Activated B cell treated with CpG ODN at 0.5 μM for 24 hours (primary cell): ENCODE measurements at regions not wholly inside any gene's neighbourhood (a gene's known extent, or its start where the extent isn't known, plus 50 kb on each side); places are given as distances from the start of the nearest gene placed in this dataset.

Experiments used
- ATAC-seq: fragments of 200-7000 bp; cut with Tn5 transposase; one replicate; pipeline ENCODE4 v1.10.0; 2021; ENCODE audit warnings: low read depth, mild to moderate bottlenecking, moderate library complexity
- CTCF ChIA-PET: fragments of 350-600 bp; sonication (Branson Sonifier 250); formaldehyde crosslinking; loops from one replicate; lab custom pipeline; 2021; ENCODE audit warnings: antibody characterized with exemption; lab: Charles Lee
- POLR2A ChIA-PET: fragments of 350-600 bp; sonication (Branson Sonifier 250); formaldehyde crosslinking; loops from one replicate; lab custom pipeline; 2021; ENCODE audit warnings: antibody characterized with exemption; lab: Charles Lee
- DNase-seq: peaks from one replicate; pipeline ENCODE4 v3.0.0; 2022
- H3K27ac Mint-ChIP-seq: one replicate; pipeline ENCODE4 v1.8.0; 2020; ENCODE audit warnings: mixed read lengths
- H3K27me3 Mint-ChIP-seq: one replicate; pipeline ENCODE4 v1.8.0; 2021; ENCODE audit warnings: mixed read lengths
- H3K36me3 Mint-ChIP-seq: one replicate; pipeline ENCODE4 v1.8.0; 2021; ENCODE audit warnings: low read depth, mixed read lengths
- H3K4me1 Mint-ChIP-seq: one replicate; pipeline ENCODE4 v1.8.0; 2021; ENCODE audit warnings: mixed read lengths
- H3K4me3 Mint-ChIP-seq: one replicate; pipeline ENCODE4 v1.8.0; 2020; ENCODE audit warnings: mild to moderate bottlenecking, mixed read lengths
- H3K9me3 Mint-ChIP-seq: one replicate; pipeline ENCODE4 v1.8.0; 2020; ENCODE audit warnings: mixed read lengths
- CTCF ChIP-seq: fragments of 200-600 bp; IDR thresholded peaks from one replicate; pipeline ENCODE4 v1.8.0; 2022; ENCODE audit warnings: antibody characterized with exemption, mild to moderate bottlenecking
- intact Hi-C: fragments of 100-400 bp; cut with micrococcal nuclease; formaldehyde crosslinking; loops from one replicate; pipeline ENCODE4 v1.15.1; 2024

GRCh38 chr11:25758145-25758661 lies 573.7 kb upstream of the ANO3 start:
- CTCF ChIA-PET: no interaction called here
- H3K4me3 Mint-ChIP-seq: no peak overlapping the region
- no peak for DNase-seq
- no peaks in the 10 kb centered on the region for H3K36me3 Mint-ChIP-seq
- intact Hi-C loops: no loop called here
- no peaks in the 10 kb centered on the region for H3K4me1 Mint-ChIP-seq
- TF ChIP-seq CTCF: no peak
- no peaks in the 10 kb centered on the region for H3K27me3 Mint-ChIP-seq
- no peak for ATAC-seq
- peaks cover 12% of the 10 kb centered on the region for H3K9me3 Mint-ChIP-seq
- no peak overlapping the region for H3K27ac Mint-ChIP-seq
- POLR2A ChIA-PET: no interaction called here

DNA sequence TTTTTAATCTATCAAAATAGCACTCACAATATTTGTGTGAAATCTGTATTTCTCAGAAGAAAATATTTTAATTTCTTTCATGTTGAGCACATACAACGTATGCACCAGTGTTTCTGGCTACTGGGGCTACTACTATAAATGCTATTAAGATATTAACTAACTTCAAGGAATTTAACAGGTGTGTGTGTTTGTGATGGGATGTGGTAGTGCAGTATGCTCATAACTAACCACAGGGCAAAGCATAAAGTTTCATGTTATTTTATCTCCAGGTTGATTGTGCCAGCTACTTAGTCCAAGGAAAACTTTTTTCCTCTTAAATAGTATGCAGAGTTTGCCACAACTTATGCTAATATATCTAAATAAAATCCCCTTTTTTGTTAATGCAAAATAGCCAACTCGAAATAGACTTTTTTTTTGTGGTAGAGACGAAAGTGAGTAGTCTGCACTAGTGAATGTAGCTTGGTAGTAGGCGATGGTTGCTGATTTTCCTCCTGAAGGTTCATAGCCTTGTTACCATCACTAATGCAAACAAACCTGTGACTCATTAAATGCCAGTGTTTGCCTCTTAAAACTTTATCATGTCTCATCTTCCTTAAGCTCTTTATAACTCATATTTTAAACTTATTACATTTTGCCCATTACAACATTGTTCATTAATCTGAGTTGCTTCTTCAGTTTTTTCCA lies 565.5 kb upstream of the ANO3 start:
- Mint-ChIP-seq H3K4me1 (no peaks in the 10 kb centered on the region), H3K27me3 (no peaks in the 10 kb centered on the region), H3K4me3 (no peak overlapping the region), H3K27ac (no peak overlapping the region), H3K36me3 (no peaks in the 10 kb centered on the region), H3K9me3 (no peaks in the 10 kb centered on the region)
- ChIA-PET POLR2A (no interaction called here), CTCF (no interaction called here)
- no peak for TF ChIP-seq CTCF
- intact Hi-C loops: no loop called here
- no peak for DNase-seq
- no peak for ATAC-seq

- TF ChIP-seq CTCF: no peak
- H3K27me3 Mint-ChIP-seq: no peaks in the 10 kb centered on the region
- no peaks in the 10 kb centered on the region for H3K36me3 Mint-ChIP-seq
- intact Hi-C loops: no loop called here
- ChIA-PET CTCF (no interaction called here), POLR2A (no interaction called here)
- no peaks in the 10 kb centered on the region for H3K4me1 Mint-ChIP-seq
- no peak overlapping the region for H3K4me3 Mint-ChIP-seq
- H3K27ac Mint-ChIP-seq: no peak overlapping the region
- DNase-seq: no peak
- no peak for ATAC-seq
- H3K9me3 Mint-ChIP-seq: no peaks in the 10 kb centered on the region
Observed at GRCh38 chr11:25769287-25769686, 562.6 kb upstream of the ANO3 start.

- ATAC-seq (no peak), DNase-seq (no peak)
- H3K9me3 Mint-ChIP-seq: no peaks in the 10 kb centered on the region
- POLR2A ChIA-PET: no interaction called here
- no peaks in the 10 kb centered on the region for H3K4me1 Mint-ChIP-seq
- no peaks in the 10 kb centered on the region for H3K27me3 Mint-ChIP-seq
- intact Hi-C loops: no loop called here
- no peak for TF ChIP-seq CTCF
- CTCF ChIA-PET: no interaction called here
- H3K27ac Mint-ChIP-seq: no peak overlapping the region
- no peak overlapping the region for H3K4me3 Mint-ChIP-seq
- no peaks in the 10 kb centered on the region for H3K36me3 Mint-ChIP-seq
Observed at GRCh38 chr11:25771605-25772004, 560.3 kb upstream of the ANO3 start.

DNA sequence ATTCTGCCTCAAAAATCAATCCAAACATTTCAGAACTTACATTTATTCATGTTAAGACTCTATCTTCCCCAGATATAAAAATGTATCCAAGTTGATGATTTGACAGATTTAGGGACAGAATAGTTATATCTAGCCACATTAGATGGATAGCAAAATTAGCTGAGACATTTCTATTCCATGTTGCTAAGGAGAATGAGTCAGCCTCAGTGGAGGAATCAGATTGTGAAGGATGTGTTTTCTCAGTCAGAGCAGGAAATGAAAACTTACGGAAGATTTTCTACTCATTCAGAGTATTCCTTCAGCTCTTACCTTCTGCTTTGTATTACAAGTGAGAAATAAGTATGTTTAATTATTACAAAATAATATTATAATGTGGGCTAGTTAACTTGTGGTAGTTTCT lies 556.3 kb upstream of the ANO3 start:
- no peak for DNase-seq
- ATAC-seq: no peak
- no peaks in the 10 kb centered on the region for H3K27me3 Mint-ChIP-seq
- H3K4me1 Mint-ChIP-seq: no peaks in the 10 kb centered on the region
- H3K9me3 Mint-ChIP-seq: no peaks in the 10 kb centered on the region
- no peak overlapping the region for H3K27ac Mint-ChIP-seq
- no peak for TF ChIP-seq CTCF
- POLR2A ChIA-PET: no interaction called here
- H3K4me3 Mint-ChIP-seq: no peak overlapping the region
- no peaks in the 10 kb centered on the region for H3K36me3 Mint-ChIP-seq
- CTCF ChIA-PET: no interaction called here
- intact Hi-C loops: no loop called here
